HepG2 (cell line): ENCODE measurements at regions not wholly inside any gene's neighbourhood (a gene's known extent, or its start where the extent isn't known, plus 50 kb on each side); places are given as distances from the start of the nearest gene placed in this dataset.

Experiments
- ATAD3A ChIP-seq: sonication (generic); formaldehyde crosslinking; IDR thresholded peaks from 2 replicates; pipeline ENCODE4 v1.4.0; 2020; ENCODE audit warnings: missing genetic modification reagents
- ELK4 ChIP-seq: sonication (generic); formaldehyde crosslinking; IDR thresholded peaks from 2 replicates; pipeline ENCODE4 v1.9.0; 2021; ENCODE audit warnings: missing genetic modification reagents, borderline replicate concordance
- FOXC1 ChIP-seq: sonication (generic); formaldehyde crosslinking; IDR thresholded peaks from 2 replicates; pipeline ENCODE4 v1.8.0; 2022; ENCODE audit warnings: mild to moderate bottlenecking, missing genetic modification reagents, borderline replicate concordance
- GPBP1L1 ChIP-seq: sonication (generic); formaldehyde crosslinking; IDR thresholded peaks from 2 replicates; pipeline ENCODE4 v1.5.0; 2020; ENCODE audit warnings: mild to moderate bottlenecking, missing genetic modification reagents
- HNF1B ChIP-seq: sonication (generic); formaldehyde crosslinking; IDR thresholded peaks from 2 replicates; pipeline ENCODE4 v1.5.1; 2020; ENCODE audit warnings: mild to moderate bottlenecking, moderate library complexity, missing genetic modification reagents
- IKZF4 ChIP-seq: sonication (generic); formaldehyde crosslinking; IDR thresholded peaks from 2 replicates; pipeline ENCODE4 v1.5.1; 2020; ENCODE audit warnings: borderline replicate concordance, mild to moderate bottlenecking, low read depth, missing genetic modification reagents; ENCODE audit errors: not compliant biosample characterization
- KLF13 ChIP-seq: sonication (generic); formaldehyde crosslinking; IDR thresholded peaks from 2 replicates; pipeline ENCODE4 v1.4.0; 2020; ENCODE audit warnings: mild to moderate bottlenecking, missing genetic modification reagents
- NFIC ChIP-seq: IDR thresholded peaks from 2 replicates; pipeline ENCODE4 v1.6.1; 2012; ENCODE audit warnings: mild to moderate bottlenecking, low read length, inconsistent platforms
- NFKBIZ ChIP-seq: IDR thresholded peaks from 2 replicates; pipeline ENCODE4 v1.6.1; 2018; ENCODE audit warnings: missing genetic modification reagents, missing compliant biosample characterization
- SP5 ChIP-seq: IDR thresholded peaks from 2 replicates; pipeline ENCODE4 v1.6.1; 2016; ENCODE audit warnings: low read depth, borderline replicate concordance
- THRA ChIP-seq: sonication (generic); formaldehyde crosslinking; IDR thresholded peaks from 2 replicates; pipeline ENCODE4 v1.4.0; 2020; ENCODE audit warnings: missing genetic modification reagents, borderline replicate concordance
- ZNF318 ChIP-seq: sonication (generic); formaldehyde crosslinking; IDR thresholded peaks from 2 replicates; pipeline ENCODE4 v1.4.0; 2020; ENCODE audit warnings: mild to moderate bottlenecking, missing genetic modification reagents
- ZNF44 ChIP-seq: sonication (generic); formaldehyde crosslinking; IDR thresholded peaks from 2 replicates; pipeline ENCODE4 v1.5.1; 2020; ENCODE audit warnings: mild to moderate bottlenecking, missing genetic modification reagents
- ZNF580 ChIP-seq: IDR thresholded peaks from 2 replicates; pipeline ENCODE4 v1.6.1; 2016; ENCODE audit warnings: low read depth, borderline replicate concordance
- ZSCAN12 ChIP-seq: sonication (generic); formaldehyde crosslinking; IDR thresholded peaks from 2 replicates; pipeline ENCODE4 v1.9.0; 2021; ENCODE audit warnings: mild to moderate bottlenecking, missing genetic modification reagents

- TF ChIP-seq ZNF318, result no peak
- no peak for TF ChIP-seq KLF13 (CRISPR knock-in tag)
- TF ChIP-seq NFKBIZ (CRISPR knock-in tag), result no peak; the same call in 1 of the 2 replicates
- peak; percentile 62; the same call in 1 of the 2 replicates for TF ChIP-seq FOXC1 (CRISPR knock-in tag)
- TF ChIP-seq IKZF4 (CRISPR knock-in tag), result no peak
- peak; percentile 58 for TF ChIP-seq THRA
- peak; percentile 71 for TF ChIP-seq HNF1B
- no peak for TF ChIP-seq GPBP1L1 (CRISPR knock-in tag)
- no peak for TF ChIP-seq SP5
- no peak for TF ChIP-seq ZNF44 (CRISPR knock-in tag)
- peak; percentile 87 for TF ChIP-seq NFIC
- TF ChIP-seq ATAD3A (CRISPR knock-in tag), result no peak
- no peak for TF ChIP-seq ELK4 (CRISPR knock-in tag)
- no peak for TF ChIP-seq ZNF580 (CRISPR knock-in tag)
- TF ChIP-seq ZSCAN12 (CRISPR knock-in tag), result no peak
Measured at GRCh38 chr6:3911614-3912336, 62.6 kb downstream of the FAM50B start (continued).
